K562 (cell line): ENCODE measurements at regions not wholly inside any gene's neighbourhood (a gene's known extent, or its start where the extent isn't known, plus 50 kb on each side); places are given as distances from the start of the nearest gene placed in this dataset.

Experiments
- CAMTA2 ChIP-seq: fragments of 250-450 bp; sonication (Bioruptor Pico); conservative IDR thresholded peaks from 2 replicates; pipeline ENCODE4 v1.5.1; 2022
- CEBPG ChIP-seq, 3 experiments: fragments of 200-800 bp in 1 of 3; sonication (Bioruptor generic) in 1 of 3; sonication (generic) in 1 of 3; formaldehyde crosslinking in 1 of 3; IDR thresholded peaks in 2 of 3; conservative IDR thresholded peaks in 1 of 3; 2 replicates each; pipeline versions ENCODE4 v1.6.1 to v1.8.0; 2016 to 2022; ENCODE audit warnings: missing compliant biosample characterization in 2 of 3, missing genetic modification characterization in 2 of 3, mild to moderate bottlenecking in 1 of 3, missing genetic modification reagents in 1 of 3
- DPF2 ChIP-seq: fragments of 450-650 bp; IDR thresholded peaks from 2 replicates; pipeline ENCODE4 v1.6.1; 2016
- EP400 ChIP-seq: fragments of 450-650 bp; IDR thresholded peaks from 2 replicates; pipeline ENCODE4 v1.6.1; 2017; ENCODE audit warnings: antibody characterized with exemption, mild to moderate bottlenecking, moderate library complexity
- OTX1 ChIP-seq: fragments of 450-650 bp; formaldehyde crosslinking; IDR thresholded peaks from 2 replicates; pipeline ENCODE4 v1.4.0; 2022; ENCODE audit warnings: mild to moderate bottlenecking
- POLR2G ChIP-seq: fragments of 200-400 bp; formaldehyde crosslinking; IDR thresholded peaks from 2 replicates; pipeline ENCODE4 v1.6.1; 2017; ENCODE audit warnings: low read depth, mild to moderate bottlenecking, antibody characterized with exemption, low read length, moderate library complexity
- SP1 ChIP-seq: sonication (generic); formaldehyde crosslinking; IDR thresholded peaks from 2 replicates; pipeline ENCODE4 v1.8.1; 2022; ENCODE audit warnings: mild to moderate bottlenecking, missing genetic modification reagents
- TF ChIP-seq, protein P1 (sequence below): fragments of 250-450 bp; sonication (Bioruptor Pico); IDR thresholded peaks from 2 replicates; pipeline ENCODE4 v1.9.0; 2021; ENCODE audit warnings: mild to moderate bottlenecking, inconsistent platforms
- TF ChIP-seq, protein P2 (sequence below): sonication (generic); formaldehyde crosslinking; IDR thresholded peaks from 2 replicates; pipeline ENCODE4 v1.4.0; 2020; ENCODE audit warnings: mild to moderate bottlenecking, missing genetic modification reagents

DNA sequence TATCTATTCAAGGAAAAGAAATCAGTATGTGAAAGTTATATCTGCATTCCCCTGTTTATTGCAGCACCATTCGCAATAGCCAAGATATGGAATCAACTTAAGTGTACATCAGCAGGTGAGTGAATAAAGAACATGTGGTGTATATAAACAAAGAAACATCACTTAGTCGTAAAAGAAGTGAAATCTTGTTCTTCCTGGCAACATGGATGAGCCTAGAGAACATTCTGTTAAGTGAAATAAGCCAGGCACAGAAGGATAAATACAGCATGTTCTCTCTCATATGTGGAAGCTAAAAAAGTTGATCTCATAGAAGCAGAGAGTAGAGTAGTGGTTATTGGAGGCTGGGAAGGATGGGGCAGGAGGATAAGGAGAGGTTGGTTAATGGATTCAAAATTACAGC, 287.9 kb upstream of the FERMT1 start (continued):
- TF ChIP-seq, protein P1, sequence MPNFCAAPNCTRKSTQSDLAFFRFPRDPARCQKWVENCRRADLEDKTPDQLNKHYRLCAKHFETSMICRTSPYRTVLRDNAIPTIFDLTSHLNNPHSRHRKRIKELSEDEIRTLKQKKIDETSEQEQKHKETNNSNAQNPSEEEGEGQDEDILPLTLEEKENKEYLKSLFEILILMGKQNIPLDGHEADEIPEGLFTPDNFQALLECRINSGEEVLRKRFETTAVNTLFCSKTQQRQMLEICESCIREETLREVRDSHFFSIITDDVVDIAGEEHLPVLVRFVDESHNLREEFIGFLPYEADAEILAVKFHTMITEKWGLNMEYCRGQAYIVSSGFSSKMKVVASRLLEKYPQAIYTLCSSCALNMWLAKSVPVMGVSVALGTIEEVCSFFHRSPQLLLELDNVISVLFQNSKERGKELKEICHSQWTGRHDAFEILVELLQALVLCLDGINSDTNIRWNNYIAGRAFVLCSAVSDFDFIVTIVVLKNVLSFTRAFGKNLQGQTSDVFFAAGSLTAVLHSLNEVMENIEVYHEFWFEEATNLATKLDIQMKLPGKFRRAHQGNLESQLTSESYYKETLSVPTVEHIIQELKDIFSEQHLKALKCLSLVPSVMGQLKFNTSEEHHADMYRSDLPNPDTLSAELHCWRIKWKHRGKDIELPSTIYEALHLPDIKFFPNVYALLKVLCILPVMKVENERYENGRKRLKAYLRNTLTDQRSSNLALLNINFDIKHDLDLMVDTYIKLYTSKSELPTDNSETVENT (CRISPR knock-in tag), result no peak
- no peak for TF ChIP-seq SP1 (CRISPR knock-in tag)
- TF ChIP-seq OTX1 (CRISPR knock-in tag), result no peak
- no peak for TF ChIP-seq CEBPG (CRISPR knock-in tag; IDR thresholded peaks at IDR 0.05)
- no peak for TF ChIP-seq CEBPG (tag; conservative IDR thresholded peaks at IDR 0.05 in 1 of 2, IDR thresholded peaks at IDR 0.05 in 1 of 2)
- no peak for TF ChIP-seq EP400
- TF ChIP-seq DPF2, result no peak
- no peak for TF ChIP-seq POLR2G
- TF ChIP-seq, protein P2, sequence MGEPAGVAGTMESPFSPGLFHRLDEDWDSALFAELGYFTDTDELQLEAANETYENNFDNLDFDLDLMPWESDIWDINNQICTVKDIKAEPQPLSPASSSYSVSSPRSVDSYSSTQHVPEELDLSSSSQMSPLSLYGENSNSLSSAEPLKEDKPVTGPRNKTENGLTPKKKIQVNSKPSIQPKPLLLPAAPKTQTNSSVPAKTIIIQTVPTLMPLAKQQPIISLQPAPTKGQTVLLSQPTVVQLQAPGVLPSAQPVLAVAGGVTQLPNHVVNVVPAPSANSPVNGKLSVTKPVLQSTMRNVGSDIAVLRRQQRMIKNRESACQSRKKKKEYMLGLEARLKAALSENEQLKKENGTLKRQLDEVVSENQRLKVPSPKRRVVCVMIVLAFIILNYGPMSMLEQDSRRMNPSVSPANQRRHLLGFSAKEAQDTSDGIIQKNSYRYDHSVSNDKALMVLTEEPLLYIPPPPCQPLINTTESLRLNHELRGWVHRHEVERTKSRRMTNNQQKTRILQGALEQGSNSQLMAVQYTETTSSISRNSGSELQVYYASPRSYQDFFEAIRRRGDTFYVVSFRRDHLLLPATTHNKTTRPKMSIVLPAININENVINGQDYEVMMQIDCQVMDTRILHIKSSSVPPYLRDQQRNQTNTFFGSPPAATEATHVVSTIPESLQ (CRISPR knock-in tag), result no peak
- no peak for TF ChIP-seq CAMTA2 (CRISPR knock-in tag)
